ENCODE measurements at regions not wholly inside any gene's neighbourhood (a gene's known extent, or its start where the extent isn't known, plus 50 kb on each side); places are given as distances from the start of the nearest gene placed in this dataset.

GRCh38 chr3:168383573-168383972 lies 287.8 kb upstream of the GOLIM4 start:
- no peak for DNase-seq (ENCODE audit: low spot score)

GRCh38 chr3:168371846-168372245 lies 276.1 kb upstream of the GOLIM4 start:
- DNase-seq (ENCODE audit: low spot score) = no peak

GRCh38 chr3:168364967-168365366 lies 269.2 kb upstream of the GOLIM4 start:
- no peak for DNase-seq (ENCODE audit: low spot score)

DNA sequence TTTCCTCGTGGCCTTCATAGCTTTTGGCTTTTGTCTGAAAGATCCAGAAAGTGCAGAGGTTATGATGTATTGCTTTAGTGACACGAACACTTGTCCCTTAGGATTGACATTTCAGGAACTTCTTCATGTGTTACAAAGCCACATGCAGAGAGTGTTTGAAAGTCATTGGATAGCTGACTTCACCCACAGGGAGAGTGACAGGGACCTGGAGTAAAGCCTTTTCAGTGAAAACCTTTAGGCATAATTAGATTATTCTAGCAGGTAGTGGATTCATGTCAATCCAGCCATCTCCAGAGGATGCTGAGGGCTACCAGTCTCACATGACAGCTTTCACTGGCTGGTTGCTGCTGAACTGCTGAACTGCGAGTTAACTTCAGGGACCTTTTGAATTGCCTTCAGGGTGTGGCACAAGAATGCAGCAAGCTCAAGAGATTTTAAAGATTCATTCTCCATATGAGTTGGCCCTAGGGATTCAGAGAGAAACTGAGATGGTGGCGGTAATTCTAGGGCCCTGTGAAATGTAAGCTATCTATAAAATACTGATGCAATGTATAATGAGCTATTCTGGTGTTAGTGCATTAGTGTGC lies 267.0 kb upstream of the GOLIM4 start:
- DNase-seq (ENCODE audit: low spot score) = no peak

- no peak for DNase-seq (ENCODE audit: low spot score)
Measured at GRCh38 chr3:168362156-168362555, 266.4 kb upstream of the GOLIM4 start.

DNA sequence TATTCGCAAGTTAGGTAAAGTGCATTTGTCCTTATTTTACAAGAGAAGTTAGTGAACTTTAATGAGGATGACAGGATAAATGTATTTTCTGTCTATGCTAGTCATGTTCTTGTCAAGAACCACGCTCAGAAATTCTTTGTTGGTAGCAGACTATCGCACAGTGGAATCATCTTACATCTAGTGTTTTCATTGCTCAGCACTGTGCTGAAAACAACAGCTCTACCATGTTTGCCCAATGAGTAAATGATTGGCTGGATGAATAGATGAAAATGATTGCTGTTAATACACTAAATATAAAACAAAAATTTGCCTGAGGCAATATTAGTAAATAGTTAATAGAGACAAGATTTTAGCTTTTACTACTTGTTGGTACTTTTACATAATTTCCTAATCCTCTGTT lies 265.3 kb upstream of the GOLIM4 start:
- no peak for DNase-seq (ENCODE audit: low spot score)

DNA sequence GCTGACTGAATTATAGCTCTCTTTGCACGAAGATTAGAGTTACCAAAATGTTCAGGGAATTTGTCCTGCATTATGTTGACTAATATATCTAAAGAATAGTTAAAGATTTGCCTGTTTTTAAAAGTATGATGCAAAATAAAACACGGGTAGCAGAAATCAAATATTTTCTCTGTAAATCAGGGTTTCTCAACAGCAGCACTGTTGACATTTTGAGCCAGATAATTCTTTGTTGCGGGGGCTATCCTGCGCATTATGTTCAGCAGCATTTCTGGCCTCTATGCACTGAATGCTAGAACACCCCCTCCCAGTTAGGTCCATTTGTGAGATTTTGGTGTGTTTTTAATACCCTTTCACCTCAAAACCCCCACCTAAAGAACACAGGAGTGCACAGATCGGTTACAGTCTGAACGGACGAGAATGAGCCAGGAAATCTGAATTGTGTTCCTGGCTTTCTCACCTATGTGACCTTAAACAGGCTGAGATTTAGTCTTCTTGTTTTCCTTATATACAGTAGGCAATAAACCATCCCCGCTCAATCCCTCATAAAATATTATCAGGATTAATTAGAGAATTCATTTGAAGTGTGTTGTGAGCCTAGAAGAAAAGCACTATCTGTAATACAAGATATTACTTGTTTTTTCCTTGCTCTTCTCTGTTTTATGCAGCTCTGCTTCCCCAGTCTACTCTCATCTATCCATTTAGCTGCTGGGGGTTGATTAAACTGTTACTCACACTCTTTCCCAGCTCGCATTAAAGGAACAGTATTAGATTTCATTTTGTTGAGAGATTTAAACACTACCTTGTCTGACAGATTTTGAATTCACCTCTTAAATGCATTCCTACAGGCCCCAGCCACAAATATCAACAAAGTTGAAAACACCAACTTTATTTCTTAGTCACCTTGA lies 247.5 kb upstream of the GOLIM4 start:
- no peak for DNase-seq (ENCODE audit: low spot score)

- no peak for DNase-seq (ENCODE audit: low spot score)
Measured at GRCh38 chr3:168341956-168342936, 246.5 kb upstream of the GOLIM4 start.

DNA sequence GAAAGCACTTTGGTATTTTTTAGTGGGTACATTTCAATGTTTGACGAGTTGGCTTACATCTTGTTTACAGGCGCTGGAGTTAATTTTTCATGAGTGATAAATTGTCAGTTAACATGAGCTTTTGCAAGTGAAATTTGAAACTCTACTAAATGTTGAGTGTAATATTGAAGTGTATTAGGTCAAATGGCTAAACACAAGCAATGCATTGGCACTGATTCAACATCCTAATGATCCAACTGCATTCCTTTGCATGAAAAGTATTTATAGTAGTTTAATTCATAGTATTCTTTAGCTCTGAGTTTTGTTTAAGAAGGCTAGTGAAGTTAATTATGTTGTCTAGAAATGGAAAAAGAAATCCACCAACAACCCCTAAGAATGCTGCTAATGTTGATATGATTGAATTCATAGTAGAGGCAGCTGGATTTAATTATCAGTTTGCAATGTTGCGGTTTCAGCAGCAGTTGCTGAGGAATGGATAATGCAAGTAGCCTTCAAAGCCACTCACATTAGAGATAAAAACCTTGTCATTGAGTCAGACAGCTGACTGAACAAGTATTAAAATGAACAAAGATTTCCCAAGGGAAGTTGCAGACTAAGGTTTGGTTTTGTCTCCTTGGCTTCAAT lies 245.6 kb upstream of the GOLIM4 start:
- no peak for DNase-seq (ENCODE audit: low spot score)

DNA sequence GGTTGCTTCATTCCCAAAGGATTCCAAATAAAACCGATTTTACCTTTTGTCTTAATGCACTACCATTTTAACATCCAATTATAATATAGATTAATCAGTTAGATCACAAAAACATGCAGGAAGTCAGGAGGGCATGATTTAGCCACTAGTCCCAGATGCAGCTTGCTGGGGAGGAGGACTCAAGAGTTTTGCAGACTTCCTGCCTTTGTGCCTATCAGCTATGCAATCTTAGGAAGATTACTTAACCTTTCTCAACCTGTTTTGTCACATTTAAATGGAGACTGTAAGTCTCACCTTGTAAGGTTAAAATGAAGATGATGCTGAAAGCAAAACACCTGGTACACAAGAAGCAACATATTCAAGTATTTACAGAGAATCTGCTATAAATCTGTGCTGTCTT lies 242.4 kb upstream of the GOLIM4 start:
- no peak for DNase-seq (ENCODE audit: low spot score)

GRCh38 chr3:168336276-168336675 lies 240.6 kb upstream of the GOLIM4 start:
- no peak for DNase-seq (ENCODE audit: low spot score)

DNA sequence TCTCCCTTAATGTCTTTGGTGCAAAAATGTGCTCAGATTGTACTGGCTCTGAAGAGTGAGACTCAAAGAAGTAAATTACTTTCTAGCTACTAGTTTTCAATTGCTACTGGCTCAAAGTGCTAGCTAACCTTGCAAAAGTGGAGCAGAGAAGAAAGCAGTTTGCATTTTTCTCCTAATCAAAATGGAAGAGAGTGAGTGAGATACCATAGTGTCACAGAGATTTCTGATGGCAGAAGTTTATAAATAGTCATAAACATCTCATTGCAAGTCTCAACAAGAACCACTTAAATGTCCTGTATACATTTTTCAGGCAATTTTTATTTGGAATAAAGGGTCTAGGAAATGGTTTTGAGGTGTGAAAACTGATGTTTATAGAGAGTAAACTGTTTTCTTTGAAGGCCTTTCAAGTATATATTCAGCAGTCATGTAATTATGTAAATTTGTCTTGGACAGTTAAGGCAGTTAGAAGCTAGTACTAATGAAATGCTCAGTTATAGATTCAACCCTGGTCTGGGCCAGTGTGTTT lies 237.7 kb upstream of the GOLIM4 start:
- DNase-seq (ENCODE audit: low spot score) = no peak

DNA sequence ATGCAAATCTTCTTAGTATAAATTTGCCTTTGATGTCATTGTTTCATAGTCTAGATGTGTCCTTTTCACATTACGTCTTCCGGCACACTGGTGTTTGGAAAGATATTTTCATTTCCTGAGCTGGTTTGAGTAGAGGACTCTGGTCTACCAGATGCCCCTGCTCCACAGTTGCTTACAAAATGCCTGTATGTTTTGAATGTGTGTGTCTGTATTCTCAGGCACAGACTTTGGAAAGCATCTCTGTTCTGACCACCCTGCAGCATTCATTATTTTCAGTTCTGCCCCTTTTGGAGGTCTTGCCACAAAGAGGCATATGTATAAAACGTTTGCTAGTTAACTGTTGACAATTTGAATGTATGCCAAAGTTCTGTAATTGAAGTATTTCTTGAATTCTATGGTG lies 236.0 kb upstream of the GOLIM4 start:
- DNase-seq (ENCODE audit: low spot score) = no peak

- DNase-seq (ENCODE audit: low spot score) = no peak
Measured at GRCh38 chr3:168330983-168331382, 235.3 kb upstream of the GOLIM4 start.

GRCh38 chr3:168327856-168328255 lies 232.1 kb upstream of the GOLIM4 start:
- no peak for DNase-seq (ENCODE audit: low spot score)

GRCh38 chr3:168325684-168326083 lies 230.0 kb upstream of the GOLIM4 start:
- no peak for DNase-seq (ENCODE audit: low spot score)

DNA sequence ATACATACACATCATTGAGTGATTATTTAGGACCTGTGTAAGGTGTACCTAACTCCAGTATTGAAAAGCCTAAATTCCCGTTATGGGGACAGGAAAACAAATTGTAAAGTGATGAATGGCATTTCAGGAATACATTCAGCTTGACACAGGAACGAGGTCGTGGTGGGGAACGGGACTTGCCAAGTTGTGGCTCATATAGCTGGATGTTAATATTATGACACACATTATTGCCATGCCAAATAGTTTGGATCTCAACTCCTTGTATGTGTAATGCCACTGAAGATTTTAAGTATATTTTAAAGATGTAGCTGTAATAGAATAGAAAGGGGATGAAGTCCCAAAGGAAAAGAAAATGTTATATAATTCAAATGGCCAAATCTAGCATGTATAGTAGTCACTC lies 227.2 kb upstream of the GOLIM4 start:
- DNase-seq (ENCODE audit: low spot score) = no peak

- no peak for DNase-seq (ENCODE audit: low spot score)
Measured at GRCh38 chr3:168314166-168314565, 218.4 kb upstream of the GOLIM4 start.

DNA sequence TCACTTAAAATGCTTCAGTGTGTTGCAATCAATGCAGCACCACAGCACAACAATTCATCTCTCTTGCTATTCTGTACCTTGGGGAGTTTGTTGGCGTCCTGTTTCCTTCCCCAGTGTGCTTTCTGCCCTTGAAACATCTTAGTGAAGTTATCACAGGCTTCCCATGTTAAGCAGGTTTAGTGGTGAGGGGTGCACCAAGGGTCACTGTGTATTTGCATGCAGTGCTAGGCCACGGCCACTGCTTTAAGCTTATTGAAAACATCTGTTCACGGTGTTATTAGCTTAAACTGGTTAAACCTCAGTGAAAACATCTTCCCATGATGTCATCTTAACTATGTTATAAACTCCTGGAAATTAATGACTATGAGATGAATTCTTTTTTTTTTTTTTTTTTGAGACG lies 217.3 kb upstream of the GOLIM4 start:
- no peak for DNase-seq (ENCODE audit: low spot score)

- no peak for DNase-seq (ENCODE audit: low spot score)
Measured at GRCh38 chr3:168307893-168308292, 212.2 kb upstream of the GOLIM4 start.

GRCh38 chr3:168295027-168295426 lies 199.3 kb upstream of the GOLIM4 start:
- no peak for DNase-seq (ENCODE audit: low spot score)

- DNase-seq (ENCODE audit: low spot score) = no peak
Measured at GRCh38 chr3:168292296-168292695, 196.6 kb upstream of the GOLIM4 start.
